Caco-2 (cell line): ENCODE measurements at regions not wholly inside any gene's neighbourhood (a gene's known extent, or its start where the extent isn't known, plus 50 kb on each side); places are given as distances from the start of the nearest gene placed in this dataset.

Experiments used
- BruUV-seq: library from RNA; stranded (reverse); fragments of 400-500 nt; replicated peaks from 2 replicates; lab custom pipeline; 2021; lab: Mats Ljungman, UMichigan
- CTCF ChIA-PET: fragments of 300-600 bp; sonication (Branson Sonifier 250); formaldehyde crosslinking; loops from one replicate; lab custom pipeline; 2022; ENCODE audit warnings: antibody characterized with exemption; lab: Charles Lee
- POLR2A ChIA-PET: fragments of 300-600 bp; sonication (Branson Sonifier 250); formaldehyde crosslinking; loops from one replicate; lab custom pipeline; 2022; ENCODE audit warnings: antibody characterized with exemption; lab: Charles Lee
- DNase-seq, 2 experiments: peaks; one replicate each; pipeline versions ENCODE4 v3.0.0 to v3.0.0-alpha.2; 2020 to 2022
- H3K27me3 ChIP-seq: replicated peaks from 2 replicates; pipeline ENCODE4 v1.6.0; 2011; ENCODE audit warnings: low read length; ENCODE audit not compliant: control insufficient read depth, insufficient read depth
- H3K36me3 ChIP-seq: 2 replicates; pipeline ENCODE4 v1.5.1; 2011; ENCODE audit warnings: low read length; ENCODE audit not compliant: control insufficient read depth, insufficient read depth
- H3K4me1 ChIP-seq: fragments of 250-450 bp; sonication (Bioruptor Pico); 2 replicates; pipeline ENCODE4 v1.5.1; 2020; ENCODE audit warnings: mild to moderate bottlenecking
- H3K4me3 ChIP-seq: 2 replicates; pipeline ENCODE4 v1.5.1; 2011; ENCODE audit warnings: low read depth, mild to moderate bottlenecking, control low read depth, low read length
- H3K9me3 ChIP-seq: fragments of 250-450 bp; sonication (Bioruptor Pico); 2 replicates; pipeline ENCODE4 v1.5.1; 2020; ENCODE audit warnings: mild to moderate bottlenecking, moderate library complexity
- H3K27ac Mint-ChIP-seq: one replicate; pipeline ENCODE4 v1.8.0; 2022; ENCODE audit warnings: mixed read lengths; ENCODE audit not compliant: unreplicated experiment
- H3K27me3 Mint-ChIP-seq: one replicate; pipeline ENCODE4 v1.8.0; 2022; ENCODE audit warnings: mixed read lengths; ENCODE audit not compliant: insufficient read depth, unreplicated experiment
- H3K36me3 Mint-ChIP-seq: one replicate; pipeline ENCODE4 v1.8.0; 2022; ENCODE audit warnings: mild to moderate bottlenecking, mixed read lengths; ENCODE audit not compliant: insufficient read depth, unreplicated experiment
- H3K4me1 Mint-ChIP-seq: one replicate; pipeline ENCODE4 v1.8.0; 2022; ENCODE audit warnings: low read depth, mixed read lengths; ENCODE audit not compliant: unreplicated experiment
- H3K4me3 Mint-ChIP-seq: one replicate; pipeline ENCODE4 v1.8.0; 2022; ENCODE audit warnings: mild to moderate bottlenecking, moderate library complexity, mixed read lengths; ENCODE audit not compliant: unreplicated experiment
- H3K9me3 Mint-ChIP-seq: one replicate; pipeline ENCODE4 v1.8.0; 2022; ENCODE audit warnings: mixed read lengths; ENCODE audit not compliant: unreplicated experiment
- CTCF ChIP-seq, 2 experiments: fragments of 200-600 bp in 1 of 2; IDR thresholded peaks; 1 replicate in 1 of 2; 2 replicates in 1 of 2; pipeline versions ENCODE4 v1.5.1 to v1.8.0; 2011 to 2022; ENCODE audit warnings: antibody characterized with exemption in 1 of 2, control low read depth in 1 of 2, inconsistent platforms in 1 of 2, low read depth in 1 of 2, low read length in 1 of 2, mild to moderate bottlenecking in 1 of 2, moderate library complexity in 1 of 2; ENCODE audit not compliant: insufficient read depth in 1 of 2, severe bottlenecking in 1 of 2, unreplicated experiment in 1 of 2
- intact Hi-C: fragments of 100-400 bp; cut with micrococcal nuclease; formaldehyde crosslinking; loops from one replicate; pipeline ENCODE4 v1.10.0; 2022; ENCODE audit not compliant: unreplicated experiment

- Histone ChIP-seq H3K4me1 (no peaks in the 10 kb centered on the region), H3K36me3 (no peaks in the 10 kb centered on the region), H3K9me3 (no peaks in the 10 kb centered on the region), H3K27me3 (no peaks in the 10 kb centered on the region), H3K4me3 (no peak overlapping the region)
- intact Hi-C loops, result no loop called here
- POLR2A ChIA-PET, result no interaction called here
- no peaks in the 10 kb centered on the region for H3K27me3 Mint-ChIP-seq
- no TSS peak for BruUV-seq
- H3K36me3 Mint-ChIP-seq, result no peaks in the 10 kb centered on the region
- no peak for TF ChIP-seq CTCF (IDR thresholded peaks at IDR 0.05; ENCODE audit: insufficient read depth in 1 of 2, low read depth in 1 of 2, low read length in 1 of 2, severe bottlenecking in 1 of 2, unreplicated experiment in 1 of 2)
- no peak for DNase-seq
- H3K9me3 Mint-ChIP-seq, result no peaks in the 10 kb centered on the region
- H3K4me1 Mint-ChIP-seq, result no peaks in the 10 kb centered on the region
- CTCF ChIA-PET, result no interaction called here
- no peak overlapping the region for H3K27ac Mint-ChIP-seq
- H3K4me3 Mint-ChIP-seq, result no peak overlapping the region
These were observed 122.1 kb downstream of the ANKRD50 start for GRCh38 chr4:124590480-124590879.

- Mint-ChIP-seq H3K36me3 (no peaks in the 10 kb centered on the region), H3K27me3 (no peaks in the 10 kb centered on the region), H3K27ac (no peak overlapping the region), H3K9me3 (no peaks in the 10 kb centered on the region), H3K4me1 (no peaks in the 10 kb centered on the region), H3K4me3 (no peak overlapping the region)
- no TSS peak for BruUV-seq
- no peak for TF ChIP-seq CTCF (IDR thresholded peaks at IDR 0.05; ENCODE audit: insufficient read depth in 1 of 2, low read depth in 1 of 2, low read length in 1 of 2, severe bottlenecking in 1 of 2, unreplicated experiment in 1 of 2)
- H3K27me3 ChIP-seq, result no peaks in the 10 kb centered on the region
- H3K36me3 ChIP-seq, result no peaks in the 10 kb centered on the region
- no peak overlapping the region for H3K4me3 ChIP-seq
- intact Hi-C loops, result no loop called here
- DNase-seq, result no peak
- CTCF ChIA-PET, result no interaction called here
- H3K4me1 ChIP-seq, result no peaks in the 10 kb centered on the region
- no peaks in the 10 kb centered on the region for H3K9me3 ChIP-seq
- POLR2A ChIA-PET, result no interaction called here
These were observed 120.9 kb downstream of the ANKRD50 start for GRCh38 chr4:124591637-124592036.

- no TSS peak for BruUV-seq
- no peaks in the 10 kb centered on the region for H3K36me3 Mint-ChIP-seq
- no peaks in the 10 kb centered on the region for H3K4me1 ChIP-seq
- H3K9me3 ChIP-seq, result no peaks in the 10 kb centered on the region
- ChIA-PET CTCF (no interaction called here), POLR2A (no interaction called here)
- H3K4me3 ChIP-seq, result no peak overlapping the region
- no peak for TF ChIP-seq CTCF (IDR thresholded peaks at IDR 0.05; ENCODE audit: insufficient read depth in 1 of 2, low read depth in 1 of 2, low read length in 1 of 2, severe bottlenecking in 1 of 2, unreplicated experiment in 1 of 2)
- no peak for DNase-seq
- H3K27me3 ChIP-seq, result no peaks in the 10 kb centered on the region
- H3K9me3 Mint-ChIP-seq, result no peaks in the 10 kb centered on the region
- H3K36me3 ChIP-seq, result no peaks in the 10 kb centered on the region
- H3K27me3 Mint-ChIP-seq, result no peaks in the 10 kb centered on the region
- no peak overlapping the region for H3K27ac Mint-ChIP-seq
- intact Hi-C loops, result no loop called here
- no peak overlapping the region for H3K4me3 Mint-ChIP-seq
- no peaks in the 10 kb centered on the region for H3K4me1 Mint-ChIP-seq
These were observed 119.0 kb downstream of the ANKRD50 start for GRCh38 chr4:124593494-124593893.
